Skeletal muscle satellite cell (primary cell): ENCODE measurements at regions not wholly inside any gene's neighbourhood (a gene's known extent, or its start where the extent isn't known, plus 50 kb on each side); places are given as distances from the start of the nearest gene placed in this dataset.

Experiments used
- H3K27me3 ChIP-seq: 2 replicates; pipeline ENCODE4 v1.7.0; 2013; ENCODE audit warnings: low read length; ENCODE audit not compliant: control insufficient read depth, insufficient read depth
- H3K36me3 ChIP-seq: 2 replicates; pipeline ENCODE4 v1.7.0; 2013; ENCODE audit warnings: mild to moderate bottlenecking, control low read depth, low read length; ENCODE audit not compliant: insufficient read depth
- H3K4me1 ChIP-seq: 2 replicates; pipeline ENCODE4 v1.7.0; 2013; ENCODE audit warnings: low read length; ENCODE audit not compliant: control insufficient read depth, insufficient read depth
- H3K4me2 ChIP-seq: 2 replicates; pipeline ENCODE4 v1.7.0; 2013; ENCODE audit warnings: mild to moderate bottlenecking, low read length
- H3K4me3 ChIP-seq: 2 replicates; pipeline ENCODE4 v1.7.0; 2013; ENCODE audit warnings: low read length
- H3K9ac ChIP-seq: 2 replicates; pipeline ENCODE4 v1.7.0; 2013; ENCODE audit warnings: mild to moderate bottlenecking, low read depth, low read length, moderate library complexity
- H3K9me3 ChIP-seq: replicated peaks from 2 replicates; pipeline ENCODE4 v1.7.0; 2013; ENCODE audit warnings: mild to moderate bottlenecking, control low read depth, low read length

DNA sequence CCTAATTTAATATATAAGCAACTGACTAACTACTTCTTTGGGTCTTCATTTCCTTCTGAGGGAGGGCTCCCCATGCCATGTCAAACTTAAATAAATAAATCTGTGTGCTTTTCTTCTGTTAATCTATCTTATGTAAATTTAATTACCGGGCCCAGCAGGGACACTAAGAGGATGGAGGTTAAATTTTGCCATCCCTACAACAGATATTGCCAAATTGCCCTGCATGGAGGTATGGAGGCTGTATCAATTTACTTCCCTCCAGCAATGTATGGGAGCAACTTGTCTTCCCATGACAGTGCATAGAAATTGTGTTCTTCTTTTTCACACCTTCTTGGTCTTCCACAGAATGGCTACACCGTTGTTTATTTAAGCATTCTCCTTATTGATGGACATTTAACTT lies 129.0 kb downstream of the NFKBIZ start:
- no peak overlapping the region for H3K4me3 ChIP-seq
- H3K36me3 ChIP-seq, result no peaks in the 10 kb centered on the region
- no peaks in the 10 kb centered on the region for H3K27me3 ChIP-seq
- H3K4me1 ChIP-seq, result no peaks in the 10 kb centered on the region
- no peaks in the 10 kb centered on the region for H3K9me3 ChIP-seq
- no peak overlapping the region for H3K9ac ChIP-seq
- no peak overlapping the region for H3K4me2 ChIP-seq

DNA sequence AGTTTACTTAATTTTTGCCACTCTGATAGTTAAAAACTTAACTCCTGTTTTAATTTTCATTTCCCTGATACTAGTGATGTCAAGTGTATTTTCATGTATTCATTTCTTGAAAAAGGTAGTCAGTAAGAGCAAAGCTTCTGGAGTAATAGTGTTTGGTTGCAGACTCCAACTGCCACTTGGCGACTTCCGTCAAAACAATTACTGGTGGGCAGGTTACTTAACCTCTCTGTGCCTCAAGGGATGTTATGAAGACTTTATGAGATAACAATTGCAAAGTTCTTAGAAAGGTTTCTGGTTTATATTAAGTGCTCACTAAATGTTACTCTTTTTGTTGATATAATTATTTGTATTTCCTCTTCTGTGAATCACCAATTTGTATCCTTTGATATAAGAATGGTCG lies 129.7 kb downstream of the NFKBIZ start:
- H3K27me3 ChIP-seq, result no peaks in the 10 kb centered on the region
- H3K9me3 ChIP-seq, result no peaks in the 10 kb centered on the region
- H3K4me2 ChIP-seq, result no peak overlapping the region
- no peak overlapping the region for H3K9ac ChIP-seq
- no peaks in the 10 kb centered on the region for H3K36me3 ChIP-seq
- no peak overlapping the region for H3K4me3 ChIP-seq
- no peaks in the 10 kb centered on the region for H3K4me1 ChIP-seq

- Histone ChIP-seq H3K4me3 (no peak overlapping the region), H3K9me3 (no peaks in the 10 kb centered on the region), H3K36me3 (no peaks in the 10 kb centered on the region), H3K27me3 (no peaks in the 10 kb centered on the region), H3K4me1 (no peaks in the 10 kb centered on the region), H3K4me2 (no peak overlapping the region), H3K9ac (no peak overlapping the region)
These were observed 135.0 kb downstream of the NFKBIZ start for GRCh38 chr3:101984356-101984755.

- Histone ChIP-seq H3K36me3 (no peaks in the 10 kb centered on the region), H3K4me3 (no peak overlapping the region), H3K4me2 (no peak overlapping the region), H3K4me1 (no peaks in the 10 kb centered on the region), H3K9me3 (no peaks in the 10 kb centered on the region), H3K27me3 (no peaks in the 10 kb centered on the region), H3K9ac (no peak overlapping the region)
These were observed 139.3 kb downstream of the NFKBIZ start for GRCh38 chr3:101988596-101988995.

GRCh38 chr3:101989578-101990200 lies 140.4 kb downstream of the NFKBIZ start:
- H3K9ac ChIP-seq, result no peak overlapping the region
- H3K9me3 ChIP-seq, result no peaks in the 10 kb centered on the region
- no peaks in the 10 kb centered on the region for H3K36me3 ChIP-seq
- no peak overlapping the region for H3K4me2 ChIP-seq
- no peaks in the 10 kb centered on the region for H3K4me1 ChIP-seq
- H3K27me3 ChIP-seq, result no peaks in the 10 kb centered on the region
- no peak overlapping the region for H3K4me3 ChIP-seq

DNA sequence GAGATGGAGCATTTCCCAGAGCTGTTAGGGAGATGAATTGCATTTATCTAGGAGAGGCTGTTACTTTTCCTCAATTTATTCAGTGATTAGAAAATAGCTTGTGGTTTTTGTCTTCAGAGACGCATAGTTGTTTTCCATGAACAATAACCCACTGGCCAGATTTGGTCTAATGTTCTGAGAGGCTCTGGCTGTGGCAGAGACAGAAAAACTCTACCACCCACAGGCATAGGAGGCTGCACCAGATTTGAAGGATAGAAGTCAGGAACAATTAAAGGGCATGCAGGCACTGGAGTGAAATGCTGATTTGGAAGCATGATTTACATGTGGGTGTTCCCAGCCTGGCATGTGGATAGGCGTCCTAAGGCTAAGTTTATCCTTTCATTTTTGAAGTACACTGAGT lies 143.5 kb downstream of the NFKBIZ start:
- no peak overlapping the region for H3K9ac ChIP-seq
- H3K4me2 ChIP-seq, result no peak overlapping the region
- H3K36me3 ChIP-seq, result no peaks in the 10 kb centered on the region
- H3K4me3 ChIP-seq, result no peak overlapping the region
- H3K4me1 ChIP-seq, result peaks cover 12% of the 10 kb centered on the region
- no peaks in the 10 kb centered on the region for H3K27me3 ChIP-seq
- no peaks in the 10 kb centered on the region for H3K9me3 ChIP-seq

DNA sequence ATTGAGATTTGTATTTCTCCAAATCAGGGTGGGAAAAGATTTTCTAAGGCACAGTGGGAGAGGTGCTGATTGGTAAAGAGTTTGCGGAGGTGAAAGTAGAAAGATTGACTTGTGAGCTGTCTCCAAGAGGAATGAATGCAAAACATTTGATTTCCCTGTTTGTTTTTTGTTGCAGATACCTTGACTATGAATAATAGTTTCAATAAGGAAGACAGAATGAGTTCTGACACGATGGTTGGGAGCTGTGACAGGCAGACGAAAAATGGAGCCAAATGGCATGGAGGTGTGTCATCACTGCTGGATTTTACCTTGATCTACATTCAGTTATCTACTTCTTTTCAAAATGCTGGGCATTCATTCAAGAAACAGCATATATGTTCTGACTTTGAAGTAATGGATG lies 145.1 kb downstream of the NFKBIZ start:
- Histone ChIP-seq H3K36me3 (no peaks in the 10 kb centered on the region), H3K4me2 (no peak overlapping the region), H3K27me3 (no peaks in the 10 kb centered on the region), H3K4me1 (peaks cover 23% of the 10 kb centered on the region), H3K9ac (no peak overlapping the region), H3K9me3 (no peaks in the 10 kb centered on the region), H3K4me3 (no peak overlapping the region)

GRCh38 chr3:101995371-101996046 lies 146.2 kb downstream of the NFKBIZ start:
- Histone ChIP-seq H3K4me2 (no peak overlapping the region), H3K27me3 (no peaks in the 10 kb centered on the region), H3K9ac (no peak overlapping the region), H3K4me3 (no peak overlapping the region), H3K36me3 (no peaks in the 10 kb centered on the region), H3K9me3 (no peaks in the 10 kb centered on the region), H3K4me1 (peaks cover 24% of the 10 kb centered on the region)

GRCh38 chr3:101996832-101997231 lies 147.5 kb downstream of the NFKBIZ start:
- Histone ChIP-seq H3K9ac (no peak overlapping the region), H3K4me3 (no peak overlapping the region), H3K27me3 (no peaks in the 10 kb centered on the region), H3K4me2 (no peak overlapping the region), H3K4me1 (peaks cover 24% of the 10 kb centered on the region), H3K36me3 (no peaks in the 10 kb centered on the region), H3K9me3 (no peaks in the 10 kb centered on the region)

GRCh38 chr3:101998256-101998926 lies 149.1 kb downstream of the NFKBIZ start:
- Histone ChIP-seq H3K9me3 (no peaks in the 10 kb centered on the region), H3K4me2 (no peak overlapping the region), H3K27me3 (no peaks in the 10 kb centered on the region), H3K9ac (no peak overlapping the region), H3K36me3 (no peaks in the 10 kb centered on the region), H3K4me3 (no peak overlapping the region), H3K4me1 (peaks cover 24% of the 10 kb centered on the region)

DNA sequence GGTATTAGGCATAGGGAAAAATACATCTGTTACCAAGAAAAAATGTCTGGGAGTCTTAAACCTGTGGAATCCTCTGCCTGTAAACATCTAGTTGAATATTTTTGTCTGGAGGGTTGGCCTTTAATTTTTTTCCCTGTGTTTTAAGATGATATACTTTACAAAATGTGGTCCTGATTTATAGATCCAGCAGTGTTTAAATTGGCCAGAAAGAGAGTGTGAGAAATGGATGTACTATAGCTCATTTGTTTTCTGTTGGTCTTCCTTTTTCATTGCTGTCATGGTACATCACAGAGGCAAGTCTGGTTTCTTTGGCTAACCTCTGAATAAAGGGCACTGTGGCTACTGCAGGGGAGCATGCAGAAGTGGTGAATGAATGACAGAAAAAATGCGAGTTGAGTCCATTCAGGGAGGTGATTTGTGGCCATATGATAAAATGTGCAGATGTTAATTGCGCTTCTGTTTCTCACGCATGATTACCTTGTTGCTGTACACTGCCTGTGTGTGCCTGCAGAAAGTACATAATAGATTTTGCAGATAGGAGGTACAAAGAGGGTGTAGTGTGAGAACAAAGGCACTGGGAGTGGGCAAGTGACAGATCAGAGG lies 150.0 kb downstream of the NFKBIZ start:
- Histone ChIP-seq H3K4me3 (no peak overlapping the region), H3K27me3 (no peaks in the 10 kb centered on the region), H3K36me3 (no peaks in the 10 kb centered on the region)

More for the DNA sequence above, 150.0 kb downstream of the NFKBIZ start:
- peaks cover 24% of the 10 kb centered on the region for H3K4me1 ChIP-seq
- H3K9ac ChIP-seq, result no peak overlapping the region
- no peak overlapping the region for H3K4me2 ChIP-seq
- H3K9me3 ChIP-seq, result no peaks in the 10 kb centered on the region
